Stimulated activated effector memory CD8-positive, alpha-beta T cell treated with anti-CD3 and anti-CD28 coated beads, Interleukin-12 subunit alpha, Interleukin-12 subunit beta, amount 100 ng/mL, for 72 hours (primary cell): ENCODE measurements at regions not wholly inside any gene's neighbourhood (a gene's known extent, or its start where the extent isn't known, plus 50 kb on each side); places are given as distances from the start of the nearest gene placed in this dataset.

Experiments used
- ATAC-seq: fragments of 150-1000 bp; cut with Tn5 transposase; 2 replicates; pipeline ENCODE4 v1.10.0; 2021
- DNase-seq, 2 donors: peaks; one replicate each; pipeline ENCODE4 v3.0.0; 2021 to 2022; ENCODE audit warnings: low spot score in 2 of 2
- H3K27ac Mint-ChIP-seq: one replicate; pipeline ENCODE4 v1.8.0; 2022; ENCODE audit warnings: mild to moderate bottlenecking, mixed read lengths
- H3K36me3 Mint-ChIP-seq: one replicate; pipeline ENCODE4 v1.8.0; 2022; ENCODE audit warnings: mild to moderate bottlenecking, mixed read lengths
- H3K4me1 Mint-ChIP-seq: one replicate; pipeline ENCODE4 v1.8.0; 2022; ENCODE audit warnings: mixed read lengths
- H3K4me3 Mint-ChIP-seq: one replicate; pipeline ENCODE4 v1.8.0; 2022; ENCODE audit warnings: mild to moderate bottlenecking, mixed read lengths
- H3K9me3 Mint-ChIP-seq: one replicate; pipeline ENCODE4 v1.8.0; 2022; ENCODE audit warnings: mixed read lengths

DNA sequence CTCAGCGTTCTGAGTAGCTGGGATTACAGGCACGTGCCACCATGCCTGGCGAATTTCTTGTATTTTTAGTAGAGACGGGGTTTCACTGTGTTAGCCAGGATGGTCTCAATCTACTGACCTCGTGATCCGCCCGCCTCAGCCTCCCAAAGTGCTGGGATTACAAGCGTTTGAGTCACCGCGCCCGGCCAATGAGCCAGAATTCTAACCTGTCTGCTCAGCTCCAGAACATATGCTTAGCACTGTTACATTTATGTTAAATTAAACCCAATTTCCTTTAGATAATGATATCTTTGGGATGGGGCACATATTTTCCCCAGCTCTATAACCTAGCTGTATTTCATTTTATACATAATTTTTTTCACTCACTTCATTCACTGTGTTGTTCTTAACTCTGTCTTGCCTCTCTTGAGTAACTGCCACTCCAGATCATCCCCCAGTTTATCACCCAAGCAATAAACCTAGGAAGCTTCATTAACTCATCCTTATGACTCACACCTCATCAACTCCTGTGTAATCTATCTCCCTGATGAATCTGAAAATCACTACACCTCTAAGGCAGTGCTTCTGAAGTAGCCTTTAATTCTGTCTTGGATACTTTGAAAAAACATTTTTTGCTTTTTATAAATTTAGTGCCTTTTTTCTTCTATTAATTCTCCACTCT lies 559.7 kb upstream of the ZWINT start:
- H3K4me3 Mint-ChIP-seq: no peak overlapping the region
- no peak overlapping the region for H3K27ac Mint-ChIP-seq
- no peak for DNase-seq
- no peaks in the 10 kb centered on the region for H3K4me1 Mint-ChIP-seq
- peaks cover 23% of the 10 kb centered on the region for H3K9me3 Mint-ChIP-seq
- no peaks in the 10 kb centered on the region for H3K36me3 Mint-ChIP-seq
- ATAC-seq: no peak

DNA sequence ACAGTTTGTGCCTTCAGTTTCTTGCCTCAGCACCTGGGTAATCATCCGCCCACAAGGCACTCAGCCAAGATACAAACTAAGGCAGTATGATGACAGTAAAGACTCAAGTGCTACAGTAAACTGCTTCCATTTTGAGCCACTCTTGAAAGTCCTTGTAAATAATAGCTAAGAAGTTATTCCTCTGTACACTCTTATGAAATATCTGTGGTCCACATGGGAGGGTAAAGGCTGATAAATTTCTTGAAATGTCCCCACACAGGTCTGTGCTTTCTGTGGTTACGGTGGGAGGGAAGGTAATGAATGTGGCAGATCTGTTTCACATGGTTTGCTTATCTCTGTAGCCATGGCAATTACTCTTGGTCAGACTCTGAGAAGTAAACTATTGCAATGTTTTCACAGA lies 551.0 kb upstream of the ZWINT start:
- Mint-ChIP-seq H3K4me3 (no peak overlapping the region), H3K4me1 (no peaks in the 10 kb centered on the region), H3K9me3 (peaks cover 21% of the 10 kb centered on the region)

DNA sequence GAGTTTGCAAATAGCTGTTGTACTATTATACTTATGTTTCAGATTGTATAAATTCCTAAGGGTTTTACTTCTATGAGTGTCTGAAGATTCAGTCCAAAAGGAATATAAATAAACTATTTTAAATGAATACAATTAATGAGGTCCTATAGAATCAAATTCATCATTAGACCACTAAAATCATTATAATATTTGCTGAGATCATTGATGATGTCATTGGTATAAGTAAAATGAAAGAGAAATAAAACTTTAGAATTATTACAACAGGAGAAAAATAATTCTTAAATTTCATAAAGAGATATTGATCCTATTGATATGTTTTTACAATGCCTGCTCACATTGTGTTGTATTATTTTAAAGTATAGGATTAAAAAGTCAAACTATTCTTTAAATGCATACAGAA lies 544.0 kb upstream of the ZWINT start:
- no peak for DNase-seq
- peaks cover 12% of the 10 kb centered on the region for H3K9me3 Mint-ChIP-seq
- H3K4me3 Mint-ChIP-seq: no peak overlapping the region
- ATAC-seq: no peak
- no peaks in the 10 kb centered on the region for H3K36me3 Mint-ChIP-seq
- H3K27ac Mint-ChIP-seq: no peak overlapping the region
- no peaks in the 10 kb centered on the region for H3K4me1 Mint-ChIP-seq

More for the DNA sequence above, 551.0 kb upstream of the ZWINT start:
- Mint-ChIP-seq H3K27ac (no peak overlapping the region), H3K36me3 (no peaks in the 10 kb centered on the region)
- ATAC-seq (no peak), DNase-seq (no peak)

DNA sequence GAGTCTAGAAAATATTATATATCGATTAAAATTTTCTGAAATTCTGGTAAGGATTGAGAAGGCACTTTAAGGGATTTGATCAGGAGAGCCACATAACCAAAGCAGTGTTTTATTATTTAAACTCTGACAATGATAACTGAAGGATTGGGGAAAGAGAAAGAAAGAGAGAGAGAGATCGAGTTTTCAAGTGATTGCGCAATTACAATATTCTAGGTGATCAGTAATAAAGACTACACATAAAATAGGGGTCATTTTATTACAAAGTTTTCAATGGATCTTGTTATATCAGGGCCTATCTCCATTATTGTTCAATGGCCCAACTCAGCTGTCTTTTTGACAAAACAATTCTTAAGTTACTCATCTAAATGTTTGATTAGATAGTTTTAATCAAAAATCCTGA lies 541.5 kb upstream of the ZWINT start:
- no peak for ATAC-seq
- H3K4me1 Mint-ChIP-seq: no peaks in the 10 kb centered on the region
- DNase-seq: no peak
- H3K4me3 Mint-ChIP-seq: no peak overlapping the region
- H3K9me3 Mint-ChIP-seq: peaks cover 19% of the 10 kb centered on the region
- no peak overlapping the region for H3K27ac Mint-ChIP-seq
- H3K36me3 Mint-ChIP-seq: no peaks in the 10 kb centered on the region

DNA sequence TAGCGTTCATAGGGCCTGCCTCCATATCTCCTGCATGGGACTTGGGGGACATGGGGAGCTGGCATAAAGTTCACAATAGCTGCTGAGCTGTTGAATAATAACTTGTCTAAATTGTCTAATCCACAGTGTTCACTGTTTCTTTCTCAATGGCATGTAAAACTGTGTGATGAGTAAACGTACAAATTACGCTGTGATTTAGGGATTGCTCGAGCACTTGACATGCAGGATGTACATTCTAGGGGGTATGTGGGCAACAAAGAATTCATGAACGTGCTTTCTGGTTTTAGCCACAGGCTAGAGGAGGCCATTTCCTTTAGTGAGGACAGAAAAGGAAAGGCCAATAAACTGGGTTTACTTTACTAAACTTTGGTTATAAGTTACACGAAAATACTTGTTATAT lies 534.2 kb upstream of the ZWINT start:
- ATAC-seq (no peak), DNase-seq (no peak)
- Mint-ChIP-seq H3K4me3 (no peak overlapping the region), H3K36me3 (no peaks in the 10 kb centered on the region), H3K9me3 (peaks cover 14% of the 10 kb centered on the region), H3K27ac (no peak overlapping the region), H3K4me1 (no peaks in the 10 kb centered on the region)

DNA sequence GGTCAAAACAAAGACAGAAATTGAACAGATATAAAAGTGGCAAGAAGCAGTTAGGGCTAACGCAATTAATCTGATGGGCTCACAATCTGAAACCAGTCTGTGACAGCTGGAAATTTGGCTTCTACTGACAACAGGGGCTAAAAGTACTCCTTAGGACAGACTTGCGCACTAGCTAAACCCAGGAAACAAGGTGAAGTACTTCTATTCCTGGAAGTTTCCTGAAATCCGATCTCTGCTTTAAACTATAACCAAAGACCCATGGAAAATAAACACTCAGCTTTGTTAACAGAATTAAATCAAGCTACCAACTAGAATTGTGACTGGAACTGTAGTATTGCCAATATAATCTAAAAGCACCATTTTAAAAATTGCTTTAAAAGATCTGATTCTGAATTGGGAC lies 520.2 kb upstream of the ZWINT start:
- no peak overlapping the region for H3K4me3 Mint-ChIP-seq
- no peak for DNase-seq
- no peak for ATAC-seq
- H3K4me1 Mint-ChIP-seq: no peaks in the 10 kb centered on the region
- H3K27ac Mint-ChIP-seq: no peak overlapping the region
- H3K36me3 Mint-ChIP-seq: no peaks in the 10 kb centered on the region
- H3K9me3 Mint-ChIP-seq: peaks cover 17% of the 10 kb centered on the region

DNA sequence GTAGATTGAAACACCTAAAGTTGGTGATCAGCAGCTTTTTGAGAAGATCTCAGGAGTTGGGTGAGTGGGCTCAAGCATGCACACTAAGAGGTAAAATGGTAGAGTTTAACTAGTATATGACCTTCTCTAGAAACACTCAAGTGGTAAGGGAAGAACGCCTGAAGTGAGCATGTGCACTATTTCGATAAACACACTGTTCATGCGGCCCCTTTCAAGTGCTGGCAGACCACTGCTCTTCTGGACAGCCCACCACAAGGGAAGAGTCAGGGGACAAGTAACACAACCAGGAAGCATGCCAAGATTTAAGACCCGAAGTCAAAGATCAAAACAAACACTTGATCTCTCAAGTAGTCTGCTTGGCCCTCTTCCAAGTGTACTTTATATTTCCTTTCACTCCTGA lies 519.5 kb upstream of the ZWINT start:
- DNase-seq (no peak), ATAC-seq (no peak)
- H3K36me3 Mint-ChIP-seq: no peaks in the 10 kb centered on the region
- H3K4me3 Mint-ChIP-seq: no peak overlapping the region
- H3K27ac Mint-ChIP-seq: no peak overlapping the region
- peaks cover 18% of the 10 kb centered on the region for H3K9me3 Mint-ChIP-seq
- no peaks in the 10 kb centered on the region for H3K4me1 Mint-ChIP-seq

DNA sequence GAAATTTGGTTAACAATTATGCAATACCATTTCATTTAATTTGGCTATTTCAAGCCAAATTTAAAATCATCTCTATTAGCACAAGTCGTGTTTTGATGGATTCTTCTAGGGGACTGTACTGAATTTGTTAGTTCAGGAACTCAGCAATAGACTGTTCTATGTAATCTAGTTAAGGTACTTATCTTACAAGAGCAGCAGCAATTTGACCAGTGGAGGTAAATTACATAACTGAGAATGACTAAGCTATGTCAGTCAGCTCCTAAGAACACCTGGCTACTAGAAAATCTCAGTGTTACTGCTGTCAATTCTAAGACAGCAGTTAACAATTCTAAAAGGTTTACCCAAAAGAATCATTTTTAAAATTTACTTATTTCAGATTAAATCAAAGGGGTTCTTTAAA lies 513.9 kb upstream of the ZWINT start:
- Mint-ChIP-seq H3K4me3 (no peak overlapping the region), H3K9me3 (peaks cover 25% of the 10 kb centered on the region), H3K4me1 (no peaks in the 10 kb centered on the region), H3K36me3 (no peaks in the 10 kb centered on the region), H3K27ac (no peak overlapping the region)
- ATAC-seq (no peak), DNase-seq (no peak)

DNA sequence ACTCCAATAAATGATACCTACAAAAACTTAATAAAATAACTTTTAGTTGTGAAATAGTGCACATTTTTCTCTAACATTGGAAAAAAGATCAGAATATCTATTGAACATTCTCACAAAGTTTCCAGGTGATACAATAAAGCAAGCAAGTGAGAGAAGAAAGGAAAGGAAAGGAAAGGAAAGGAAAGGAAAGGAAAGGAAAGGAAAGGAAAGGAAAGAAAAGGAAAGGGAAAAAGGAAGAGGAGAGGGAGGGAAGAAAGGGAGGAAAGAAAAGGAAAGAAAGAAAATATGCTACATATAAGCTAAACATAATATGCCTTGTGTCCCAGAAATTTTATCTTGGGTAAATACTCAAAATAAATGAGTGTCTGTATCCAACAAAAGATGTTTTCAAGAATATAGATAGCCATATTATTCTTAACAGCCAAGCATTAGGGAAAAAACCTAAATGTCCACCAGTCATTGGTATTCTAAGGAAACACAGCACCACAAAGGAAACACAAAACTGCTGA lies 510.2 kb upstream of the ZWINT start:
- ATAC-seq: no peak
- H3K4me3 Mint-ChIP-seq: no peak overlapping the region
- H3K9me3 Mint-ChIP-seq: peaks cover 11% of the 10 kb centered on the region
- no peaks in the 10 kb centered on the region for H3K36me3 Mint-ChIP-seq
- no peaks in the 10 kb centered on the region for H3K4me1 Mint-ChIP-seq
- no peak for DNase-seq
- no peak overlapping the region for H3K27ac Mint-ChIP-seq

DNA sequence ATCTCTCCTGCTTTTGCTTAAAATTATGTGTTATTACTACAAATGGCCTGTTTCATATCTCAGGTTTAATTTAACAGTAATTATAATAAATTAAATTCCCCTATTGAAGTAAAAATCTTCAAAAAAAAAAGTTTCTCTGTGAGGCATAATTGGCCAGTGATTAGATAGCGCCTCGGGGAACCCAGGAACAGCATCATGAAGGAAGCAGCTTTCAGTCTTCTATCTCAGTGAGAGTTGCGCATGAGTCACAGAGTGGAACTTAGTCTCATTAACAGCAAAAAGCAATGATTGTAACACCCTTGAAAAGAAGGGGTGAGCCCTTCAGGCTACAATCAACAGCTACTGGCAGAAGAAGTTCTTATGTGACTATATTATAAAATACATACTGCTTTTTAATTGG lies 506.2 kb upstream of the ZWINT start:
- Mint-ChIP-seq H3K36me3 (no peaks in the 10 kb centered on the region), H3K9me3 (peaks cover 7% of the 10 kb centered on the region), H3K4me1 (no peaks in the 10 kb centered on the region), H3K4me3 (no peak overlapping the region), H3K27ac (no peak overlapping the region)
- DNase-seq (no peak), ATAC-seq (no peak)

DNA sequence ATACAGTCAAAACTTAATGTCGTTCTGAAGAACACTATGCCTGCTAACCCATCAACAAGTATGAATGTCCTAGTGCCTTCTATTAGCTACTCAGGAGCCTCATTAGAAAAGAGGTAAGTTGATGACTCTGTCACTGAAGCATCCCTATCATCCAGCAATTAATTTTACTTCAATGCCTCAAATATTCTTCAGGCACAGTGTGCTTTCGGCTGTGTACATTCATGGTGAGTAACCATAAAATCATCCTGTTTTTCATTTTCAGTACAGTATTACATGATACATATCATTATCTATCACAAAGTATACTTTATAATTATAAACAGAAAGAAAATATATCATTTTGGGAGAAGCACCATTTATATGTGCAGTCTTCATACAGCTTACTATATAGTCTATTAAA lies 495.5 kb upstream of the ZWINT start:
- no peaks in the 10 kb centered on the region for H3K4me1 Mint-ChIP-seq
- ATAC-seq: no peak
- H3K27ac Mint-ChIP-seq: no peak overlapping the region
- no peaks in the 10 kb centered on the region for H3K36me3 Mint-ChIP-seq
- no peak overlapping the region for H3K4me3 Mint-ChIP-seq
- H3K9me3 Mint-ChIP-seq: peaks cover 14% of the 10 kb centered on the region
- no peak for DNase-seq

DNA sequence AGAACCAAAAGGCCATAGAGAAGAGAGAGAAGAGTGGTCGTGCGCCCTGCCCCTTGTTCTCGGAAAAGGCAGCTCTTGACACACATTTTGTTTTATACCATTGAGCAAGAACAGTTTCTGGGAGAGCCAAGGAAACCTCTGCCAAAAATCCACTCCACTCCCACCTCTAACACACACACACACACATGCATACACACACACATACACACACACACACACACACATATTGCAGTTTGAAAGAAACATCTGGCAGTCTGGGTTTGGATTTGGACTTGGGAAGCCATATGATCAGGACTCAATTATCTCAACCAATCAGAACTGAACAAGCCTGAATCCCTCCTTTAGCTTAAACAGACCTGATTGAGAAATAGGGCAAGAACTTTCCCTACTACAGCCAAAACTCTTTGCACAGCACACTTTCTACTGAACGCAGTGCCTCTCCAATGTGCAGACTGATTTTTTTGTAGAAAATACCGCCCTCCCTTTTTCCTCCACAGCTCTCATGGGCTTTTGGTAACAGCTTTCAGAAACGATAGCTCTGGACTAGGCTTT lies 484.0 kb upstream of the ZWINT start:
- Mint-ChIP-seq H3K4me1 (no peaks in the 10 kb centered on the region), H3K4me3 (no peak overlapping the region), H3K36me3 (no peaks in the 10 kb centered on the region), H3K27ac (no peak overlapping the region), H3K9me3 (peaks cover 12% of the 10 kb centered on the region)
- no peak for DNase-seq
- no peak for ATAC-seq

DNA sequence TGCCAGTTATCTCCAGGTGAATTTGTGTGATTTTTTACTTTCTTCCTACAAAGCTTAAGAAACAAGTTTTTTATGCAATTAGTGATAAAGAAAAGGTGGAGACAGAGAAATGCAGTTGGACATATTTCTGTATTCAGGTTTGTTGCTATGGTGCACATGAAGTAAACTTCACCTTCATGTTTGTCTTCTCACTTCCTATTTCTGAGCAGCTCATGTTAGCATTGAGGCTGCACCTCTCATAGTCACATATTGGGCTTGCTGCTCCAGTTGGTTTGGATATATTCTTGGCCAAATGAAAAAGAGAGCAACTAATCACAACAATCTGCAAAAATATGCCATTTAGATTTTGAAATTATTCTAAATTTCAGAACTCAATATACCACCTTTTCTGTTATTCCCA lies 475.6 kb upstream of the ZWINT start:
- H3K9me3 Mint-ChIP-seq: peaks cover 12% of the 10 kb centered on the region
- H3K4me1 Mint-ChIP-seq: no peaks in the 10 kb centered on the region
- H3K36me3 Mint-ChIP-seq: no peaks in the 10 kb centered on the region
- ATAC-seq (no peak), DNase-seq (no peak)
- H3K4me3 Mint-ChIP-seq: no peak overlapping the region
- H3K27ac Mint-ChIP-seq: no peak overlapping the region

DNA sequence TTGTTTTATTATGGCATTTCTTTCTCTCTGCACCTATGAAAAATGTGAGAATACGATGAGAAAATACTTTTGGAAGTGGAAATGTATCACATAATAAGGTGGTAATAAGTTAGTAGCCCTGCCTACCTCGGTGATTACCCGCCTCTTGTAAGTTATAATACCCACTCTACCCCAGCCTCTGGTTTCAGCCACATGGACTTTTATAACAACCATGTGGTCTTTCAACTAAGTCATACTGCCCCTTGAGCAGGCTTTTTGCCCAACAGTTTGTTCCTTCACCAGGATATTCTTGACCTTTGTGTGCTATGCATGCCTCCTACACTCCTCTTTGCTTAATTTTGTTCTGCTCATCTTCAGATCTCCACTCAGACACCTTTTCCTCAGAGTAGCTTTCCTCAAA lies 470.6 kb upstream of the ZWINT start:
- ATAC-seq (no peak), DNase-seq (no peak)
- H3K4me1 Mint-ChIP-seq: no peaks in the 10 kb centered on the region

DNA sequence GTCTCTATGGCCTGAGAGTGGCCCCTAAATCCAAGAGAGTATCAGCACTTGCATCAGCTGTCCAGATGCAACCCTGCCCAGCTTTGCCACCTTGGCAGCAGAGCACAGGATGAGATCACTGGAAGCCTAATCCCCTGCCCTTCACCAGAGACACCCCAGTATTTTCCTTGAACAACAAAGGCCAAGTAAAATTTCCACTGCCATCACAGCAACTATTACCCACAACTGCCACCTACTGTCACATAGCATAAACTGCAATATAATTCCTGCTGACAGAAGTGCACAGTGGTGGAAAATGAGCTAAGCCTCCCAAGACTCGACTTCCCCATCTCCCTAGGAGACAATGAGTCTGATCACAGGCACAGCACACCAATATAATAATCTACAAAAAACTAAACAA lies 462.8 kb upstream of the ZWINT start:
- H3K4me3 Mint-ChIP-seq: no peak overlapping the region
- no peak overlapping the region for H3K27ac Mint-ChIP-seq
- no peak for ATAC-seq
- no peaks in the 10 kb centered on the region for H3K36me3 Mint-ChIP-seq
- DNase-seq: no peak
- H3K4me1 Mint-ChIP-seq: no peaks in the 10 kb centered on the region
- peaks cover 26% of the 10 kb centered on the region for H3K9me3 Mint-ChIP-seq

More for the DNA sequence above, 470.6 kb upstream of the ZWINT start:
- Mint-ChIP-seq H3K4me3 (no peak overlapping the region), H3K36me3 (no peaks in the 10 kb centered on the region), H3K9me3 (peaks cover 18% of the 10 kb centered on the region), H3K27ac (no peak overlapping the region)

DNA sequence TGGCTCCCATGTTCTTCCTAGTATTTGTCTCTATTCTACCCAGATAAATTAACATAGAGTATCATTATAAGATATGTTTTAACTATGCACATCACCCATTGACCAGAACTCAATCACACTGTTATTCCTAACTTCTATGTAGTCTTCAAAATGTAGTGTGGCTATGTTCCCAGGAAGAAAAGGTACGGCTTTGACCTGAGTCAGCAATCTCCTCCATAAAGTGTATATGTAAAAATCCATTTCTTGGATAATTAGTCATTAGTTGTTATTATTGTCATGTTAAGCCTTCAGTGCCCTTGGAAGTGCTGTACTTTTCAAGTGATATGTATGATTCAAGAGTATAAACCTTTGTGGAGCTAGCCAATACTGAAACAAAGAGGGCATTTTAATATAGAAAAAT lies 444.0 kb upstream of the ZWINT start:
- DNase-seq (no peak), ATAC-seq (no peak)
- Mint-ChIP-seq H3K9me3 (peaks cover 11% of the 10 kb centered on the region), H3K4me1 (no peaks in the 10 kb centered on the region), H3K27ac (no peak overlapping the region), H3K4me3 (no peak overlapping the region), H3K36me3 (no peaks in the 10 kb centered on the region)
